SK-N-SH treated with all-trans-retinoic acid at 6 μM for 48 hours (cell line): ENCODE measurements at regions not wholly inside any gene's neighbourhood (a gene's known extent, or its start where the extent isn't known, plus 50 kb on each side); places are given as distances from the start of the nearest gene placed in this dataset.

Experiments used
- ATAC-seq: fragments of 200-7000 bp; cut with Tn5 transposase; 3 replicates; pipeline ENCODE4 v1.9.1; 2020; ENCODE audit warnings: mild to moderate bottlenecking, moderate library complexity
- ARNTL ChIP-seq: fragments of 450-650 bp; formaldehyde crosslinking; IDR thresholded peaks from 2 replicates; pipeline ENCODE4 v1.5.0; 2020; ENCODE audit warnings: low read depth, mild to moderate bottlenecking, moderate library complexity, borderline replicate concordance
- BACH2 ChIP-seq: fragments of 250-450 bp; sonication (Bioruptor Pico); IDR thresholded peaks from 2 replicates; pipeline ENCODE4 v1.9.0; 2021; ENCODE audit warnings: mild to moderate bottlenecking, borderline replicate concordance
- CSDC2 ChIP-seq: fragments of 250-450 bp; sonication (Bioruptor Pico); IDR thresholded peaks from 2 replicates; pipeline ENCODE4 v1.5.0; 2020; ENCODE audit warnings: mild to moderate bottlenecking, moderate library complexity
- ESRRG ChIP-seq: fragments of 250-450 bp; sonication (Bioruptor Pico); IDR thresholded peaks from 2 replicates; pipeline ENCODE4 v1.6.1; 2021; ENCODE audit warnings: mild to moderate bottlenecking
- GLIS3 ChIP-seq: fragments of 250-450 bp; sonication (Bioruptor Pico); IDR thresholded peaks from 2 replicates; pipeline ENCODE4 v1.5.0; 2020; ENCODE audit warnings: mild to moderate bottlenecking, moderate library complexity
- ISL1 ChIP-seq: fragments of 250-450 bp; sonication (Bioruptor Pico); IDR thresholded peaks from 2 replicates; pipeline ENCODE4 v2.1.2; 2022; ENCODE audit warnings: mild to moderate bottlenecking, moderate library complexity
- OSR1 ChIP-seq: fragments of 250-450 bp; sonication (Bioruptor Pico); IDR thresholded peaks from 2 replicates; pipeline ENCODE4 v1.8.0; 2022; ENCODE audit warnings: moderate library complexity, mild to moderate bottlenecking, inconsistent platforms
- PPARA ChIP-seq: fragments of 250-450 bp; sonication (Bioruptor Pico); IDR thresholded peaks from 2 replicates; pipeline ENCODE4 v1.5.0; 2020; ENCODE audit warnings: mild to moderate bottlenecking, borderline replicate concordance
- SNAI2 ChIP-seq: fragments of 250-450 bp; sonication (Bioruptor Pico); IDR thresholded peaks from 2 replicates; pipeline ENCODE4 v1.5.0; 2020; ENCODE audit warnings: mild to moderate bottlenecking, moderate library complexity
- TCF4 ChIP-seq: fragments of 250-450 bp; sonication (Bioruptor Pico); IDR thresholded peaks from 2 replicates; pipeline ENCODE4 v1.8.0; 2021; ENCODE audit warnings: mild to moderate bottlenecking, moderate library complexity, borderline replicate concordance
- ZC3H10 ChIP-seq: fragments of 250-450 bp; sonication (Bioruptor Pico); IDR thresholded peaks from 2 replicates; pipeline ENCODE4 v1.5.1; 2021; ENCODE audit warnings: mild to moderate bottlenecking, moderate library complexity
- ZFP3 ChIP-seq: fragments of 250-450 bp; sonication (Bioruptor Pico); IDR thresholded peaks from 2 replicates; pipeline ENCODE4 v1.5.0; 2020; ENCODE audit warnings: mild to moderate bottlenecking, moderate library complexity
- ZFP30 ChIP-seq: fragments of 450-650 bp; formaldehyde crosslinking; IDR thresholded peaks from 2 replicates; pipeline ENCODE4 v1.5.0; 2022; ENCODE audit warnings: mild to moderate bottlenecking, moderate library complexity
- ZNF565 ChIP-seq: fragments of 450-650 bp; formaldehyde crosslinking; conservative IDR thresholded peaks from 2 replicates; pipeline ENCODE4 v1.5.0; 2020; ENCODE audit warnings: low read depth, mild to moderate bottlenecking, moderate library complexity
- ZNF70 ChIP-seq: fragments of 450-650 bp; formaldehyde crosslinking; IDR thresholded peaks from 2 replicates; pipeline ENCODE4 v1.5.0; 2020; ENCODE audit warnings: mild to moderate bottlenecking, moderate library complexity
- TF ChIP-seq, protein P1 (sequence below): fragments of 250-450 bp; sonication (Bioruptor Pico); IDR thresholded peaks from 2 replicates; pipeline ENCODE4 v1.5.0; 2020; ENCODE audit warnings: mild to moderate bottlenecking, moderate library complexity
- TF ChIP-seq, protein P2 (sequence below): fragments of 250-450 bp; sonication (Bioruptor Pico); IDR thresholded peaks from 2 replicates; pipeline ENCODE4 v1.5.1; 2020; ENCODE audit warnings: low read depth, mild to moderate bottlenecking, moderate library complexity
- TF ChIP-seq, protein P3 (sequence below): fragments of 250-450 bp; sonication (Bioruptor Pico); IDR thresholded peaks from 2 replicates; pipeline ENCODE4 v1.8.0; 2021; ENCODE audit warnings: low read depth, mild to moderate bottlenecking, moderate library complexity, borderline replicate concordance

DNA sequence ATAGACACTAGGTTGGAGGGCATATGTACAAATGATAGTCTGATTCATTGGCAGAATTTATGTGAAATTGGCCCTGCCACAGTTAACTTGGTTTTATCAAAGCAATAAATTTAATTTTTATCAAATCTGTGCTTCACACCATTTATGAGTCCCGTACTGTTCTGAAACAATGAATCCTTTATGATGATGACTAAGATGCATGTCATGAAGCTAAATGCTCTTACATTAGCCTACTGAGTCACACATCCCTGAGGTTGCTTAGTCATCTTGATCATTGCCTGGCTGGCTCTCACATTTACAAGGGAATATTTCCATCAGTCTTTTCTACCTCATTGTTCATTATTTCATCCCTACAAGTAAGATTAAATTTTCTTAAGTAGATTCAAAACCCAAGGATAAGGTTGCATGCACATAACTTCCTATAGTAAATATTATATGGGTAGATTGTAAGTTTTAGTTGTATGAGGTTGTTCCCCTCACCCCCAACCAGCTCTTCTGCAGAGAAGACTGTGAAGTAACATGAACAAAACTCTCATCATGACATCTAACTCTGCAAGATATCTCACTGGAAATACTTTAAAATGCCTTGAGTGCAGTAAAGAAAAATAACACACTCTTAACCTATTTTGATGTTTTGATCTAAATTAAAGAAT, 170.7 kb downstream of the CYB561 start (continued):
- TF ChIP-seq, protein P1, sequence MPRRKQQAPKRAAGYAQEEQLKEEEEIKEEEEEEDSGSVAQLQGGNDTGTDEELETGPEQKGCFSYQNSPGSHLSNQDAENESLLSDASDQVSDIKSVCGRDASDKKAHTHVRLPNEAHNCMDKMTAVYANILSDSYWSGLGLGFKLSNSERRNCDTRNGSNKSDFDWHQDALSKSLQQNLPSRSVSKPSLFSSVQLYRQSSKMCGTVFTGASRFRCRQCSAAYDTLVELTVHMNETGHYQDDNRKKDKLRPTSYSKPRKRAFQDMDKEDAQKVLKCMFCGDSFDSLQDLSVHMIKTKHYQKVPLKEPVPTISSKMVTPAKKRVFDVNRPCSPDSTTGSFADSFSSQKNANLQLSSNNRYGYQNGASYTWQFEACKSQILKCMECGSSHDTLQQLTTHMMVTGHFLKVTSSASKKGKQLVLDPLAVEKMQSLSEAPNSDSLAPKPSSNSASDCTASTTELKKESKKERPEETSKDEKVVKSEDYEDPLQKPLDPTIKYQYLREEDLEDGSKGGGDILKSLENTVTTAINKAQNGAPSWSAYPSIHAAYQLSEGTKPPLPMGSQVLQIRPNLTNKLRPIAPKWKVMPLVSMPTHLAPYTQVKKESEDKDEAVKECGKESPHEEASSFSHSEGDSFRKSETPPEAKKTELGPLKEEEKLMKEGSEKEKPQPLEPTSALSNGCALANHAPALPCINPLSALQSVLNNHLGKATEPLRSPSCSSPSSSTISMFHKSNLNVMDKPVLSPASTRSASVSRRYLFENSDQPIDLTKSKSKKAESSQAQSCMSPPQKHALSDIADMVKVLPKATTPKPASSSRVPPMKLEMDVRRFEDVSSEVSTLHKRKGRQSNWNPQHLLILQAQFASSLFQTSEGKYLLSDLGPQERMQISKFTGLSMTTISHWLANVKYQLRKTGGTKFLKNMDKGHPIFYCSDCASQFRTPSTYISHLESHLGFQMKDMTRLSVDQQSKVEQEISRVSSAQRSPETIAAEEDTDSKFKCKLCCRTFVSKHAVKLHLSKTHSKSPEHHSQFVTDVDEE (CRISPR knock-in tag): no peak
- TF ChIP-seq TCF4 (no peak), ARNTL (CRISPR knock-in tag) (no peak), CSDC2 (no peak), ESRRG (CRISPR knock-in tag) (no peak), BACH2 (CRISPR knock-in tag) (no peak), ZC3H10 (CRISPR knock-in tag) (peak; percentile 98), ZNF565 (CRISPR knock-in tag) (no peak), OSR1 (no peak), GLIS3 (CRISPR knock-in tag) (no peak), ZFP3 (no peak), SNAI2 (CRISPR knock-in tag) (no peak), ZFP30 (no peak), PPARA (no peak), ISL1 (peak; percentile 98)
- TF ChIP-seq, protein P2, sequence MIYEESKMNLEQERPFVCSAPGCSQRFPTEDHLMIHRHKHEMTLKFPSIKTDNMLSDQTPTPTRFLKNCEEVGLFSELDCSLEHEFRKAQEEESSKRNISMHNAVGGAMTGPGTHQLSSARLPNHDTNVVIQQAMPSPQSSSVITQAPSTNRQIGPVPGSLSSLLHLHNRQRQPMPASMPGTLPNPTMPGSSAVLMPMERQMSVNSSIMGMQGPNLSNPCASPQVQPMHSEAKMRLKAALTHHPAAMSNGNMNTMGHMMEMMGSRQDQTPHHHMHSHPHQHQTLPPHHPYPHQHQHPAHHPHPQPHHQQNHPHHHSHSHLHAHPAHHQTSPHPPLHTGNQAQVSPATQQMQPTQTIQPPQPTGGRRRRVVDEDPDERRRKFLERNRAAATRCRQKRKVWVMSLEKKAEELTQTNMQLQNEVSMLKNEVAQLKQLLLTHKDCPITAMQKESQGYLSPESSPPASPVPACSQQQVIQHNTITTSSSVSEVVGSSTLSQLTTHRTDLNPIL (CRISPR knock-in tag): peak; percentile 79
- TF ChIP-seq, all 23 proteins: peak for 7

DNA sequence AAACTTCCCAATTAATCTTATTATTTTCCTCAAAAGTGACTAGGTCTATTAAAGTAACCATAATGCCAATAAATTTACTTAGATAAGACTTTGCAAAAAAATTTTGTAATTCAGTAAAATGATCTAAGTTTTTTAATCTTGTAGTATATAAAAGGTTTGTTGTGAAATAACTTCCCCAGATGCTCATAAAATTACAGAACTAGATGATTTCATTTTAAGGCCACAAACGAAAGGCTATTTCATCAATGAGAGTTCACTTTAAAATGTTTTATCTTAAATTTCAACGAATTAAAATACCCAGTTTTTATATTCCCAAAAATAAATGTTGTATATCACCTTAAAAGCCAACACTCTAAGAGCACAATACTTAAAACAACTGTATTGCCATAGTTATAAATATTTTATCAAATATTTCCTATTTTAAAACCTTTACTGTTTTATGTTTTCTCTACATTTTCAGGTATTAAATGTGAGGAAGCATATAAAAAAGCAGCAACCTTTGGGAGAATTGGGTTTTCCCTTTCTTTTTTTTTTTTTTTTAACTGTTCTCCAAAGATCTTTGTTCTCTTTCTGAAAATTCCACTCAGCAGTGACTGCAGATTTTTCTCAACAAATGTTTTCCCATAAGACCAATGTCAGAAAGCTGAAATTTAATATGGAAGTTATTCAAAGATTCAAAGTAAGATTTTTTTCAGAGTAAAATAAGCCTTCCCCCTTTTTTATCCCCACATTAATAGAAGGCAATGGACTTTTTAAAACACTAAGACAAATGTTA, 169.9 kb downstream of the CYB561 start:
- ATAC-seq: no peak
- TF ChIP-seq ISL1: 0 out of 2 replicates have a peak, but pooled peaks have one; percentile 5
- TF ChIP-seq, protein P3, sequence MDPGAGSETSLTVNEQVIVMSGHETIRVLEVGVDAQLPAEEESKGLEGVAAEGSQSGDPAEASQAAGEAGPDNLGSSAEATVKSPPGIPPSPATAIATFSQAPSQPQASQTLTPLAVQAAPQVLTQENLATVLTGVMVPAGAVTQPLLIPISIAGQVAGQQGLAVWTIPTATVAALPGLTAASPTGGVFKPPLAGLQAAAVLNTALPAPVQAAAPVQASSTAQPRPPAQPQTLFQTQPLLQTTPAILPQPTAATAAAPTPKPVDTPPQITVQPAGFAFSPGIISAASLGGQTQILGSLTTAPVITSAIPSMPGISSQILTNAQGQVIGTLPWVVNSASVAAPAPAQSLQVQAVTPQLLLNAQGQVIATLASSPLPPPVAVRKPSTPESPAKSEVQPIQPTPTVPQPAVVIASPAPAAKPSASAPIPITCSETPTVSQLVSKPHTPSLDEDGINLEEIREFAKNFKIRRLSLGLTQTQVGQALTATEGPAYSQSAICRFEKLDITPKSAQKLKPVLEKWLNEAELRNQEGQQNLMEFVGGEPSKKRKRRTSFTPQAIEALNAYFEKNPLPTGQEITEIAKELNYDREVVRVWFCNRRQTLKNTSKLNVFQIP (CRISPR knock-in tag): no peak
- no peak for TF ChIP-seq CSDC2
- TF ChIP-seq ZNF70 (CRISPR knock-in tag): no peak
- no peak for TF ChIP-seq ZFP30

DNA sequence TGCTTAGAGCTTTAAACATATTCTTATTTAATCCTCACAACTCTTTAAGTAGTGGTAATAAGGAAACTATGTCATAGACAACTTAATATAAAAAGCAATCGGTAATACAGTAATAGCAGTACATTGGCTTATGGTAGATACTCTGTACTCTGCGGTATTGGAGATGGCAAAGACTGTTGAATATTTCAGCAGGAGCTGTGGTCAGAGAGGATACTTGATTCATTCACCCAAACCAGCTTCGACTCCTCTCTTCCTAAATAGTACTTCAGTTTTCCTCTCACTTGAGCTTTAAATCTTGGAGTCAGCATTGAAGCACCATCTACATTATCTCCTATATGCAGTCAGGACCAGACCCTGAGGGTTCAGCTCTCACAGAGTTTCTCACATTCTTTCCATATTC, 169.3 kb downstream of the CYB561 start:
- TF ChIP-seq, protein P3 (CRISPR knock-in tag): no peak
- 0 out of 3 replicates have a peak, but pooled peaks have one; percentile 5 for ATAC-seq

DNA sequence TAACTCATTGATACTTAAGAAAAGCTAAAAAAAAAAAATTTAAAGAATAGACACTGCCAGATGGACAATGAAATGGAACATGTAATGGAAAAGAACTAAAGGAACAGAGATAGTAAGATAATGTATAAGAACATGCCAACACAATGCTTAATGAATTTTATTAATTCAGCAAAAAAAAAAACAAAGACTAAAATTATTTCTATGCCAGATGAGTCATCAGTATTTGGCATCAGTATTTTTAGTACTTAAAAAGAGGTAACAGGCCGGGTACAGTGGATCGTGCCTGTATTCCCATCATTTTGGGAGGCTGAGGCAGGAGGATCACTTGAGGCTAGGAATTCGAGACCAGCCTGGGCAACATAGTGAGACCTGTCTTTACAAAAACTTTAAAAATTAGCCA, 168.5 kb downstream of the CYB561 start:
- no peak for ATAC-seq
- TF ChIP-seq ISL1: peak; percentile 40; the same call in 1 of the 2 replicates
- TF ChIP-seq TCF4: no peak

DNA sequence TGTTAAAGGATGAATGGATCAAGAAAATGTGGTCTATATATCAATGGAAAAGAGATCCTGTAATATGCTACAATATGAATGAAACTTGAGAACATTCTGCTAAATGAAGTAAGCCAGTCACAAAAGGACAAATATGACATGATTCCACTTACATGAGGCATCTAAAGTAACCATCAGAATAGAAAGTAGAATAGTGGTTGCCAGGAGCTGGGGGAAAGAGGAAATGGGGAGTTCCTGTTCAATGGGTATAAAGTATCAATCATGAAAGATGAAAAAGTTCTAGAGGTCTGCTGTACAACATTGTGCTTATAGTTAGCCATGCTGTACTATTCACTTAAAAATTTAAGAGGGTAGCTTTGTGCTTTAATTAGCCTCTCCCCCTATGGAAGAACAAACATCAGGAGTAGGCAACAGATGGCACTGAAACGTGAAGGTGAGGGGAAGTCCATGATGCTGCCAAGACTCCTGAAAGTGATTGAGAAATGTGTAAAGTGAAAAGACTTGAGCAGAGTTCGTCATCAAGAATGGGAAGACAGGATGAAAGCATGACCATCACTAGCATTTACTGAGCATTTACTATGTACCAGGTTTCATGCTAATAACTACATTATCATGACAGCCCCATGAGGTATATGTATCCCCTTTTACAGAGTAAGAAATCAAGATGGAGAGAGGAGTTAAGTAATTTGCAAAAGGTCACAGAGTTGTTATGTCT, 167.2 kb downstream of the CYB561 start:
- TF ChIP-seq TCF4: no peak
- no peak for TF ChIP-seq CSDC2
- ATAC-seq: no peak
